ENCODE measurements at regions not wholly inside any gene's neighbourhood (a gene's known extent, or its start where the extent isn't known, plus 50 kb on each side); places are given as distances from the start of the nearest gene placed in this dataset.

DNA sequence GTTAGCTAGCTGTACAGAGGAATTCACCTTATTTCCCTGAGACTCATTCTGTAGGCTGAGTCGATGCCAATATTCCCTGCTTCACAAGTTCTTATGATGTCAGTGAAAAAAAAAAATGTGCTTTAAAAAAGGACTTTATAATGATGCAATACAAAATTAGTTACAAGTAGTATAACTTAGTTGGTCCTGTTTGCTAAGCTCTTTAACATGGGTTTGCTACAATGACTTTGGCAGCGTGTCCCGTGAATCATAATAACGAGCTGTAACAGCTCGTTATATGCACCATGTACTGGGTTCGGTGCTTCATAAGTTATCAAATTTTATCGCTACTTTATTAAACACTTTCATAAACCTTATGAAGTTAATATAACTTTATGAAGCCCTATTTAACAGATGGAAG is 349.7 kb downstream of the LMX1A start:
- TF ChIP-seq, protein P1, sequence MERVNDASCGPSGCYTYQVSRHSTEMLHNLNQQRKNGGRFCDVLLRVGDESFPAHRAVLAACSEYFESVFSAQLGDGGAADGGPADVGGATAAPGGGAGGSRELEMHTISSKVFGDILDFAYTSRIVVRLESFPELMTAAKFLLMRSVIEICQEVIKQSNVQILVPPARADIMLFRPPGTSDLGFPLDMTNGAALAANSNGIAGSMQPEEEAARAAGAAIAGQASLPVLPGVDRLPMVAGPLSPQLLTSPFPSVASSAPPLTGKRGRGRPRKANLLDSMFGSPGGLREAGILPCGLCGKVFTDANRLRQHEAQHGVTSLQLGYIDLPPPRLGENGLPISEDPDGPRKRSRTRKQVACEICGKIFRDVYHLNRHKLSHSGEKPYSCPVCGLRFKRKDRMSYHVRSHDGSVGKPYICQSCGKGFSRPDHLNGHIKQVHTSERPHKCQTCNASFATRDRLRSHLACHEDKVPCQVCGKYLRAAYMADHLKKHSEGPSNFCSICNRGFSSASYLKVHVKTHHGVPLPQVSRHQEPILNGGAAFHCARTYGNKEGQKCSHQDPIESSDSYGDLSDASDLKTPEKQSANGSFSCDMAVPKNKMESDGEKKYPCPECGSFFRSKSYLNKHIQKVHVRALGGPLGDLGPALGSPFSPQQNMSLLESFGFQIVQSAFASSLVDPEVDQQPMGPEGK (CRISPR knock-in tag; IDR thresholded peaks at IDR 0.05; ENCODE audit: borderline replicate concordance) = no peak
- TF ChIP-seq GLIS3 (CRISPR knock-in tag; IDR thresholded peaks at IDR 0.05) (no peak), ZC3H10 (CRISPR knock-in tag; IDR thresholded peaks at IDR 0.05) (no peak), RARB (CRISPR knock-in tag; IDR thresholded peaks at IDR 0.05) (no peak), CSDC2 (CRISPR knock-in tag; IDR thresholded peaks at IDR 0.05) (no peak), SNAI2 (CRISPR knock-in tag; IDR thresholded peaks at IDR 0.05) (no peak), ARNTL (CRISPR knock-in tag; IDR thresholded peaks at IDR 0.05; ENCODE audit: borderline replicate concordance, low read depth) (no peak), ZFP30 (CRISPR knock-in tag; IDR thresholded peaks at IDR 0.05) (no peak), ESRRG (CRISPR knock-in tag; IDR thresholded peaks at IDR 0.05) (no peak)
- TF ChIP-seq, protein P2, sequence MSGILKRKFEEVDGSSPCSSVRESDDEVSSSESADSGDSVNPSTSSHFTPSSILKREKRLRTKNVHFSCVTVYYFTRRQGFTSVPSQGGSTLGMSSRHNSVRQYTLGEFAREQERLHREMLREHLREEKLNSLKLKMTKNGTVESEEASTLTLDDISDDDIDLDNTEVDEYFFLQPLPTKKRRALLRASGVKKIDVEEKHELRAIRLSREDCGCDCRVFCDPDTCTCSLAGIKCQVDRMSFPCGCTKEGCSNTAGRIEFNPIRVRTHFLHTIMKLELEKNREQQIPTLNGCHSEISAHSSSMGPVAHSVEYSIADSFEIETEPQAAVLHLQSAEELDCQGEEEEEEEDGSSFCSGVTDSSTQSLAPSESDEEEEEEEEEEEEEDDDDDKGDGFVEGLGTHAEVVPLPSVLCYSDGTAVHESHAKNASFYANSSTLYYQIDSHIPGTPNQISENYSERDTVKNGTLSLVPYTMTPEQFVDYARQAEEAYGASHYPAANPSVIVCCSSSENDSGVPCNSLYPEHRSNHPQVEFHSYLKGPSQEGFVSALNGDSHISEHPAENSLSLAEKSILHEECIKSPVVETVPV (CRISPR knock-in tag; IDR thresholded peaks at IDR 0.05) = no peak
- TF ChIP-seq, protein P3, sequence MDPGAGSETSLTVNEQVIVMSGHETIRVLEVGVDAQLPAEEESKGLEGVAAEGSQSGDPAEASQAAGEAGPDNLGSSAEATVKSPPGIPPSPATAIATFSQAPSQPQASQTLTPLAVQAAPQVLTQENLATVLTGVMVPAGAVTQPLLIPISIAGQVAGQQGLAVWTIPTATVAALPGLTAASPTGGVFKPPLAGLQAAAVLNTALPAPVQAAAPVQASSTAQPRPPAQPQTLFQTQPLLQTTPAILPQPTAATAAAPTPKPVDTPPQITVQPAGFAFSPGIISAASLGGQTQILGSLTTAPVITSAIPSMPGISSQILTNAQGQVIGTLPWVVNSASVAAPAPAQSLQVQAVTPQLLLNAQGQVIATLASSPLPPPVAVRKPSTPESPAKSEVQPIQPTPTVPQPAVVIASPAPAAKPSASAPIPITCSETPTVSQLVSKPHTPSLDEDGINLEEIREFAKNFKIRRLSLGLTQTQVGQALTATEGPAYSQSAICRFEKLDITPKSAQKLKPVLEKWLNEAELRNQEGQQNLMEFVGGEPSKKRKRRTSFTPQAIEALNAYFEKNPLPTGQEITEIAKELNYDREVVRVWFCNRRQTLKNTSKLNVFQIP (CRISPR knock-in tag; IDR thresholded peaks at IDR 0.05; ENCODE audit: borderline replicate concordance, low read depth) = no peak
- TF ChIP-seq, protein P4, sequence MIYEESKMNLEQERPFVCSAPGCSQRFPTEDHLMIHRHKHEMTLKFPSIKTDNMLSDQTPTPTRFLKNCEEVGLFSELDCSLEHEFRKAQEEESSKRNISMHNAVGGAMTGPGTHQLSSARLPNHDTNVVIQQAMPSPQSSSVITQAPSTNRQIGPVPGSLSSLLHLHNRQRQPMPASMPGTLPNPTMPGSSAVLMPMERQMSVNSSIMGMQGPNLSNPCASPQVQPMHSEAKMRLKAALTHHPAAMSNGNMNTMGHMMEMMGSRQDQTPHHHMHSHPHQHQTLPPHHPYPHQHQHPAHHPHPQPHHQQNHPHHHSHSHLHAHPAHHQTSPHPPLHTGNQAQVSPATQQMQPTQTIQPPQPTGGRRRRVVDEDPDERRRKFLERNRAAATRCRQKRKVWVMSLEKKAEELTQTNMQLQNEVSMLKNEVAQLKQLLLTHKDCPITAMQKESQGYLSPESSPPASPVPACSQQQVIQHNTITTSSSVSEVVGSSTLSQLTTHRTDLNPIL (CRISPR knock-in tag; IDR thresholded peaks at IDR 0.05; ENCODE audit: low read depth) = no peak
- TF ChIP-seq, protein P5, sequence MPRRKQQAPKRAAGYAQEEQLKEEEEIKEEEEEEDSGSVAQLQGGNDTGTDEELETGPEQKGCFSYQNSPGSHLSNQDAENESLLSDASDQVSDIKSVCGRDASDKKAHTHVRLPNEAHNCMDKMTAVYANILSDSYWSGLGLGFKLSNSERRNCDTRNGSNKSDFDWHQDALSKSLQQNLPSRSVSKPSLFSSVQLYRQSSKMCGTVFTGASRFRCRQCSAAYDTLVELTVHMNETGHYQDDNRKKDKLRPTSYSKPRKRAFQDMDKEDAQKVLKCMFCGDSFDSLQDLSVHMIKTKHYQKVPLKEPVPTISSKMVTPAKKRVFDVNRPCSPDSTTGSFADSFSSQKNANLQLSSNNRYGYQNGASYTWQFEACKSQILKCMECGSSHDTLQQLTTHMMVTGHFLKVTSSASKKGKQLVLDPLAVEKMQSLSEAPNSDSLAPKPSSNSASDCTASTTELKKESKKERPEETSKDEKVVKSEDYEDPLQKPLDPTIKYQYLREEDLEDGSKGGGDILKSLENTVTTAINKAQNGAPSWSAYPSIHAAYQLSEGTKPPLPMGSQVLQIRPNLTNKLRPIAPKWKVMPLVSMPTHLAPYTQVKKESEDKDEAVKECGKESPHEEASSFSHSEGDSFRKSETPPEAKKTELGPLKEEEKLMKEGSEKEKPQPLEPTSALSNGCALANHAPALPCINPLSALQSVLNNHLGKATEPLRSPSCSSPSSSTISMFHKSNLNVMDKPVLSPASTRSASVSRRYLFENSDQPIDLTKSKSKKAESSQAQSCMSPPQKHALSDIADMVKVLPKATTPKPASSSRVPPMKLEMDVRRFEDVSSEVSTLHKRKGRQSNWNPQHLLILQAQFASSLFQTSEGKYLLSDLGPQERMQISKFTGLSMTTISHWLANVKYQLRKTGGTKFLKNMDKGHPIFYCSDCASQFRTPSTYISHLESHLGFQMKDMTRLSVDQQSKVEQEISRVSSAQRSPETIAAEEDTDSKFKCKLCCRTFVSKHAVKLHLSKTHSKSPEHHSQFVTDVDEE (CRISPR knock-in tag; IDR thresholded peaks at IDR 0.05) = no peak
